Stomach (tissue), 8 donors: ENCODE measurements at regions not wholly inside any gene's neighbourhood (a gene's known extent, or its start where the extent isn't known, plus 50 kb on each side); places are given as distances from the start of the nearest gene placed in this dataset.

Experiments used
- DNase-seq, 2 donors: peaks; one replicate each; pipeline versions ENCODE4 v3.0.0 to v3.0.0-alpha.2; 2013 to 2019
- H3K27ac ChIP-seq, 5 donors: fragments of 200-600 bp in 4 of 5; sonication (generic) in 4 of 5; one replicate each; pipeline ENCODE4 v1.5.1; 2013 to 2019; ENCODE audit warnings: mild to moderate bottlenecking in 1 of 5, moderate library complexity in 1 of 5
- H3K27me3 ChIP-seq, 3 donors: fragments of 200-600 bp; sonication (generic); one replicate each; pipeline ENCODE4 v1.5.1; 2017 to 2019; ENCODE audit warnings: mixed run types in 1 of 3
- H3K36me3 ChIP-seq, 4 donors: fragments of 200-600 bp; sonication (generic); 1 replicate in 3 of 4; 2 replicates in 1 of 4; pipeline ENCODE4 v1.5.1; 2016 to 2019
- H3K4me1 ChIP-seq, 4 donors: fragments of 200-600 bp; sonication (generic); one replicate each; pipeline ENCODE4 v1.5.1; 2016 to 2019
- H3K4me3 ChIP-seq, 4 donors: fragments of 200-600 bp; sonication (generic) in 3 of 4; one replicate each; pipeline ENCODE4 v1.5.1; 2016 to 2019; ENCODE audit warnings: mild to moderate bottlenecking in 1 of 4
- H3K9me3 ChIP-seq, 4 donors: fragments of 200-600 bp; sonication (generic); one replicate each; pipeline ENCODE4 v1.5.1; 2016 to 2019
- CTCF ChIP-seq, 7 experiments: fragments of 450-650 bp in 4 of 7; fragments of 200-600 bp in 3 of 7; sonication (generic) in 3 of 7; IDR thresholded peaks; one replicate each; pipeline ENCODE4 v1.5.1; 2016 to 2019; ENCODE audit warnings: antibody characterized with exemption in 7 of 7, control low read depth in 2 of 7, mild to moderate bottlenecking in 1 of 7
- EP300 ChIP-seq: sonication (generic); formaldehyde crosslinking; IDR thresholded peaks from one replicate; pipeline ENCODE4 v1.6.1; 2017; ENCODE audit warnings: antibody characterized with exemption
- POLR2A ChIP-seq, 4 donors: fragments of 450-650 bp; IDR thresholded peaks; one replicate each; pipeline ENCODE4 v1.6.1; 2016; ENCODE audit warnings: antibody characterized with exemption in 4 of 4, control low read depth in 2 of 4, mild to moderate bottlenecking in 1 of 4, moderate library complexity in 1 of 4
- POLR2AphosphoS5 ChIP-seq, 3 donors: sonication (generic); formaldehyde crosslinking; IDR thresholded peaks; one replicate each; pipeline ENCODE4 v1.6.1; 2016; ENCODE audit warnings: antibody characterized with exemption in 3 of 3
- WGBS, 5 donors: extraction: QIAGEN DNeasy Blood & Tissue Kit in 3 of 5; methylation state at CpG; one replicate each; pipeline versions ENCODE4 v1.1.5 to v1.1.7; 2013 to 2018; 5-methylcytosine and 5-hydroxymethylcytosine counted together
- intact Hi-C: fragments of 100-400 bp; cut with DNase I; formaldehyde crosslinking; loops from one replicate; pipeline ENCODE4 v1.15.1; 2023; ENCODE audit warnings: low total_unique reads
- donor health status: healthy with polysubstance abuse.
- donor health status: Bipolar disorder and iron deficiency.
- donor health status: healthy.

GRCh38 chr5:135231289-135231688 lies 167.7 kb downstream of the MACROH2A1 start:
- no peak for TF ChIP-seq CTCF (IDR thresholded peaks at IDR 0.05)
- peak overlapping the region in 1 of 5 donors; percentile 68 for H3K27ac ChIP-seq
- no peak overlapping the region for H3K4me3 ChIP-seq
- H3K27me3 ChIP-seq = no peaks in the 10 kb centered on the region
- no peaks in the 10 kb centered on the region for H3K9me3 ChIP-seq
- H3K36me3 ChIP-seq = no peaks in the 10 kb centered on the region
- 83 to 92% (median 87%) methylated on average over 1 to 2 of the region's 2 CpGs for WGBS, 5 donors
- intact Hi-C loops = no loop called here
- peaks cover 8 to 42% (median 23%) of the 10 kb centered on the region in 4 donors for H3K4me1 ChIP-seq
- no peak for DNase-seq

- WGBS, 5 donors = 65 to 83% (median 74%) methylated on average over 6 to 12 of the region's 12 CpGs
- no peak for TF ChIP-seq POLR2A (IDR thresholded peaks at IDR 0.05)
- no peak for TF ChIP-seq EP300
- TF ChIP-seq POLR2AphosphoS5 (IDR thresholded peaks at IDR 0.05) = no peak
- no peak for TF ChIP-seq CTCF (IDR thresholded peaks at IDR 0.05)
- peaks cover 8 to 38% (median 25%) of the 10 kb centered on the region in 4 donors for H3K4me1 ChIP-seq
- DNase-seq = no peak
- H3K9me3 ChIP-seq = no peaks in the 10 kb centered on the region
- no peak overlapping the region for H3K4me3 ChIP-seq
- intact Hi-C loops = no loop called here
- no peaks in the 10 kb centered on the region for H3K27me3 ChIP-seq
- peak overlapping the region in 3 of 5 donors; percentile 31 to 68 (median 44) for H3K27ac ChIP-seq
- no peaks in the 10 kb centered on the region for H3K36me3 ChIP-seq
Observed at GRCh38 chr5:135230251-135230925, 168.6 kb downstream of the MACROH2A1 start.

GRCh38 chr5:135229679-135230132 lies 169.3 kb downstream of the MACROH2A1 start:
- no peaks in the 10 kb centered on the region for H3K9me3 ChIP-seq
- H3K4me3 ChIP-seq = no peak overlapping the region
- intact Hi-C loops = no loop called here
- WGBS, 5 donors = 46 to 64% (median 58%) methylated on average over 4 of the region's 4 CpGs
- H3K36me3 ChIP-seq = no peaks in the 10 kb centered on the region
- H3K4me1 ChIP-seq = peaks cover 8 to 31% (median 22%) of the 10 kb centered on the region in 4 donors
- no peak for DNase-seq
- peak overlapping the region in 2 of 5 donors; percentile 31 to 68 for H3K27ac ChIP-seq
- H3K27me3 ChIP-seq = no peaks in the 10 kb centered on the region
- TF ChIP-seq POLR2AphosphoS5 (IDR thresholded peaks at IDR 0.05) (no peak), POLR2A (IDR thresholded peaks at IDR 0.05) (no peak), EP300 (no peak), CTCF (IDR thresholded peaks at IDR 0.05) (no peak)

GRCh38 chr5:135229122-135229521 lies 169.9 kb downstream of the MACROH2A1 start:
- WGBS, 5 donors = 86 to 96% (median 91%) methylated on average over 2 of the region's 2 CpGs
- Histone ChIP-seq H3K4me3 (no peak overlapping the region), H3K4me1 (peaks cover 8 to 25% (median 19%) of the 10 kb centered on the region in 4 donors), H3K27me3 (no peaks in the 10 kb centered on the region), H3K9me3 (no peaks in the 10 kb centered on the region), H3K36me3 (no peaks in the 10 kb centered on the region), H3K27ac (peak overlapping the region in 1 of 5 donors; percentile 68)
- intact Hi-C loops = no loop called here
- TF ChIP-seq POLR2AphosphoS5 (IDR thresholded peaks at IDR 0.05) (no peak), POLR2A (IDR thresholded peaks at IDR 0.05) (no peak), EP300 (no peak), CTCF (IDR thresholded peaks at IDR 0.05) (no peak)
- DNase-seq = no peak
